ENCODE measurements at regions not wholly inside any gene's neighbourhood (a gene's known extent, or its start where the extent isn't known, plus 50 kb on each side); places are given as distances from the start of the nearest gene placed in this dataset.

- H3K27me3 ChIP-seq (ENCODE audit: insufficient read depth, low read length): no peaks in the 10 kb centered on the region
- no peak overlapping the region for H3K9ac ChIP-seq (ENCODE audit: low read length)
- H3K9me2 ChIP-seq (ENCODE audit: low read depth, low read length): no peaks in the 10 kb centered on the region
- no peak overlapping the region for H3K4me2 ChIP-seq (ENCODE audit: low read length)
- no peaks in the 10 kb centered on the region for H3K79me2 ChIP-seq (ENCODE audit: insufficient read depth, low read length)
- no peaks in the 10 kb centered on the region for H3K4me1 ChIP-seq (ENCODE audit: insufficient read depth, low read length, severe bottlenecking)
- no peaks in the 10 kb centered on the region for H4K20me1 ChIP-seq (ENCODE audit: insufficient read depth, low read length)
- no peak overlapping the region for H2AFZ ChIP-seq (ENCODE audit: low read length)
- no peaks in the 10 kb centered on the region for H3F3A ChIP-seq (ENCODE audit: insufficient read depth, low read length)
- TF ChIP-seq CTCF (IDR thresholded peaks at IDR 0.05; ENCODE audit: low read length) (no peak), EZH2 (IDR thresholded peaks at IDR 0.05; ENCODE audit: borderline replicate concordance, low read length) (no peak)
- no peak overlapping the region for H3K4me3 ChIP-seq (ENCODE audit: low read depth, low read length, poor library complexity, severe bottlenecking)
- no peak overlapping the region for H3K27ac ChIP-seq (ENCODE audit: low read depth, low read length, poor library complexity, severe bottlenecking)
- H3K36me3 ChIP-seq (ENCODE audit: insufficient read depth, low read length): no peaks in the 10 kb centered on the region
- H3K9me3 ChIP-seq (ENCODE audit: low read length): no peaks in the 10 kb centered on the region
Observed at GRCh38 chr12:114826244-114826643, 142.3 kb upstream of the TBX3 start.

GRCh38 chr12:114823724-114824123 lies 139.7 kb upstream of the TBX3 start:
- Histone ChIP-seq H3K9ac (ENCODE audit: low read length) (no peak overlapping the region), H4K20me1 (ENCODE audit: insufficient read depth, low read length) (no peaks in the 10 kb centered on the region), H3K79me2 (ENCODE audit: insufficient read depth, low read length) (no peaks in the 10 kb centered on the region), H3K9me3 (ENCODE audit: low read length) (no peaks in the 10 kb centered on the region), H3F3A (ENCODE audit: insufficient read depth, low read length) (no peaks in the 10 kb centered on the region), H3K27ac (ENCODE audit: low read depth, low read length, poor library complexity, severe bottlenecking) (no peak overlapping the region), H3K9me2 (ENCODE audit: low read depth, low read length) (no peaks in the 10 kb centered on the region), H3K27me3 (ENCODE audit: insufficient read depth, low read length) (no peaks in the 10 kb centered on the region), H3K4me2 (ENCODE audit: low read length) (no peak overlapping the region), H3K4me1 (ENCODE audit: insufficient read depth, low read length, severe bottlenecking) (no peaks in the 10 kb centered on the region), H2AFZ (ENCODE audit: low read length) (no peak overlapping the region), H3K4me3 (ENCODE audit: low read depth, low read length, poor library complexity, severe bottlenecking) (no peak overlapping the region), H3K36me3 (ENCODE audit: insufficient read depth, low read length) (no peaks in the 10 kb centered on the region)
- TF ChIP-seq EZH2 (IDR thresholded peaks at IDR 0.05; ENCODE audit: borderline replicate concordance, low read length) (no peak), CTCF (IDR thresholded peaks at IDR 0.05; ENCODE audit: low read length) (no peak)

- no peaks in the 10 kb centered on the region for H3K9me2 ChIP-seq (ENCODE audit: low read depth, low read length)
- H3F3A ChIP-seq (ENCODE audit: insufficient read depth, low read length): no peaks in the 10 kb centered on the region
- no peaks in the 10 kb centered on the region for H3K79me2 ChIP-seq (ENCODE audit: insufficient read depth, low read length)
- no peaks in the 10 kb centered on the region for H3K27me3 ChIP-seq (ENCODE audit: insufficient read depth, low read length)
- no peaks in the 10 kb centered on the region for H3K4me1 ChIP-seq (ENCODE audit: insufficient read depth, low read length, severe bottlenecking)
- H3K4me3 ChIP-seq (ENCODE audit: low read depth, low read length, poor library complexity, severe bottlenecking): no peak overlapping the region
- no peaks in the 10 kb centered on the region for H4K20me1 ChIP-seq (ENCODE audit: insufficient read depth, low read length)
- H2AFZ ChIP-seq (ENCODE audit: low read length): no peak overlapping the region
- H3K9ac ChIP-seq (ENCODE audit: low read length): no peak overlapping the region
- no peak overlapping the region for H3K27ac ChIP-seq (ENCODE audit: low read depth, low read length, poor library complexity, severe bottlenecking)
- no peak overlapping the region for H3K4me2 ChIP-seq (ENCODE audit: low read length)
- TF ChIP-seq CTCF (IDR thresholded peaks at IDR 0.05; ENCODE audit: low read length): no peak
- no peak for TF ChIP-seq EZH2 (IDR thresholded peaks at IDR 0.05; ENCODE audit: borderline replicate concordance, low read length)
- H3K9me3 ChIP-seq (ENCODE audit: low read length): no peaks in the 10 kb centered on the region
- no peaks in the 10 kb centered on the region for H3K36me3 ChIP-seq (ENCODE audit: insufficient read depth, low read length)
Observed at GRCh38 chr12:114821570-114821969, 137.6 kb upstream of the TBX3 start.

Data from OCI-LY1 (cell line).